ENCODE measurements at regions not wholly inside any gene's neighbourhood (a gene's known extent, or its start where the extent isn't known, plus 50 kb on each side); places are given as distances from the start of the nearest gene placed in this dataset.
"Not testable (repeated sequence)": the region's sequence is repeated elsewhere in the genome, so short reads cannot be mapped to it uniquely, and the experiment has no call there.

DNA sequence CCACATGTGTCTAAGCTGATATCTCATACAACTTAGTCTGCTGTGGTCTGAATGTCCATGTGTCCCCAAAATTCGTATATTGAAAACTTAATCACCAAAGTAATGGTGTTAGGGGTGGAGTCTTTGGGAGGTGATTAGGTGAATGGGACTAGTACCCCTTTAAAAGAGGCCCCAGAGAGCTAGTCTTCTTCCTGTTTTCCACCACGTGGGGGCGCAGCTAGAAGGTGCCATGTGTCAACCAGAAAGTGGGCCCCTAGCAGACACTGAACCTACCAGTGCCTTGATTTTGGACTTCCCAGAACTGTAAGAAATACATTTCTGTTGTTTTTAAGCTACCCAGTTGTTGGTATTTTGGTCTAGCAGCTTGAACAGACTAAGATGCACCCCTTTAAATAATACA lies 86.6 kb downstream of the ASB1 start:
- TF ChIP-seq, protein P1, sequence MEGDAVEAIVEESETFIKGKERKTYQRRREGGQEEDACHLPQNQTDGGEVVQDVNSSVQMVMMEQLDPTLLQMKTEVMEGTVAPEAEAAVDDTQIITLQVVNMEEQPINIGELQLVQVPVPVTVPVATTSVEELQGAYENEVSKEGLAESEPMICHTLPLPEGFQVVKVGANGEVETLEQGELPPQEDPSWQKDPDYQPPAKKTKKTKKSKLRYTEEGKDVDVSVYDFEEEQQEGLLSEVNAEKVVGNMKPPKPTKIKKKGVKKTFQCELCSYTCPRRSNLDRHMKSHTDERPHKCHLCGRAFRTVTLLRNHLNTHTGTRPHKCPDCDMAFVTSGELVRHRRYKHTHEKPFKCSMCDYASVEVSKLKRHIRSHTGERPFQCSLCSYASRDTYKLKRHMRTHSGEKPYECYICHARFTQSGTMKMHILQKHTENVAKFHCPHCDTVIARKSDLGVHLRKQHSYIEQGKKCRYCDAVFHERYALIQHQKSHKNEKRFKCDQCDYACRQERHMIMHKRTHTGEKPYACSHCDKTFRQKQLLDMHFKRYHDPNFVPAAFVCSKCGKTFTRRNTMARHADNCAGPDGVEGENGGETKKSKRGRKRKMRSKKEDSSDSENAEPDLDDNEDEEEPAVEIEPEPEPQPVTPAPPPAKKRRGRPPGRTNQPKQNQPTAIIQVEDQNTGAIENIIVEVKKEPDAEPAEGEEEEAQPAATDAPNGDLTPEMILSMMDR (IDR thresholded peaks at IDR 0.05; ENCODE audit: insufficient read depth, low read depth, low read length) = peak; percentile 75
- no peak overlapping the region for H3K4me3 ChIP-seq (ENCODE audit: low read depth, low read length)
- peak; percentile 66 for DNase-seq (ENCODE audit: low read depth)

GRCh38 chr2:238514024-238514423 lies 87.3 kb downstream of the ASB1 start:
- H3K4me3 ChIP-seq (ENCODE audit: low read depth, low read length); DNase-seq (ENCODE audit: low read depth): not testable (repeated sequence)

GRCh38 chr2:238515377-238515776 lies 88.7 kb downstream of the ASB1 start:
- DNase-seq (ENCODE audit: low read depth) = peak; percentile 45
- no peak overlapping the region for H3K4me3 ChIP-seq (ENCODE audit: low read depth, low read length)
- TF ChIP-seq, protein P1 (IDR thresholded peaks at IDR 0.05; ENCODE audit: insufficient read depth, low read depth, low read length) = no peak

DNA sequence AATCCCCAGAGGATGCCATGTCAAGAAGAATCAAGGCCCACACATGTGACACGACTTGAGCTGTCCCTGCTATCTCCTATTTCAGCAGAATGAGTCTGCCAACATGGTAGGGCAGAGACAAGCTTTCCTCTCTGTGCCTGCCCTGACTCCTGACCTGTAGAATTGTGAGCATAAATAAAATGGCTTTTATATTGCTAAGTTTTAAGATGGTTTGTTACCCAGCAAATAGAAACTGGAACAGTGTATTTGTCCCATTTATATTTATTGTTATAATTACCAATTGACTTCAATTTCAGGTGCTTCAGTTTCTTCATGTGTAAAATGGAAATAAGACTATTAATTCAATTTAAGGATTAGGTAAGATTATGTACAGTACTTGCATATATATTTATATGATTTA lies 90.5 kb downstream of the ASB1 start:
- DNase-seq (ENCODE audit: low read depth) = no peak
- TF ChIP-seq, protein P1 (IDR thresholded peaks at IDR 0.05; ENCODE audit: insufficient read depth, low read depth, low read length) = no peak
- no peak overlapping the region for H3K4me3 ChIP-seq (ENCODE audit: low read depth, low read length)

GRCh38 chr2:238518172-238518820 lies 91.6 kb downstream of the ASB1 start:
- peak; percentile 77 for DNase-seq (ENCODE audit: low read depth)
- H3K4me3 ChIP-seq (ENCODE audit: low read depth, low read length) = no peak overlapping the region

DNA sequence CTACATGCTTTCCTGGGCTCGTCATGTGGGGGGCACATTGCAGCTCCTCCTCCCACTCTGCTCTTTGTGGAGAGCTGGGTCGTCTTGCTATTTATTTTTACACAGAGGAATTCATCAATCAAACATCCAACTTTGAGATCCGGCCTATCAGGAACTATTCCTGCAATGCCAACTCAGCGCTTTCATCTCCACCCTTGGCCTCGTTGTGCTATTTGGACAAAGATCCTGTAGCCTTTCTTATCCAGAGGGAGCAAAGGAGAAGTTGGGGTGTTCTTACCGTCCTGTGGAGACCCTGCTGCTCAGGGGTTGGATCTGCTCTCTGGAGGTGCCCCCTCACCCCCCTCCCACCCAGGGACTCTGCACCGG lies 92.1 kb downstream of the ASB1 start:
- no peak overlapping the region for H3K4me3 ChIP-seq (ENCODE audit: low read depth, low read length)
- TF ChIP-seq, protein P1 (IDR thresholded peaks at IDR 0.05; ENCODE audit: insufficient read depth, low read depth, low read length) = no peak
- no peak for DNase-seq (ENCODE audit: low read depth)

More at GRCh38 chr2:238518172-238518820, 91.6 kb downstream of the ASB1 start:
- TF ChIP-seq, protein P1 (IDR thresholded peaks at IDR 0.05; ENCODE audit: insufficient read depth, low read depth, low read length) = no peak

DNA sequence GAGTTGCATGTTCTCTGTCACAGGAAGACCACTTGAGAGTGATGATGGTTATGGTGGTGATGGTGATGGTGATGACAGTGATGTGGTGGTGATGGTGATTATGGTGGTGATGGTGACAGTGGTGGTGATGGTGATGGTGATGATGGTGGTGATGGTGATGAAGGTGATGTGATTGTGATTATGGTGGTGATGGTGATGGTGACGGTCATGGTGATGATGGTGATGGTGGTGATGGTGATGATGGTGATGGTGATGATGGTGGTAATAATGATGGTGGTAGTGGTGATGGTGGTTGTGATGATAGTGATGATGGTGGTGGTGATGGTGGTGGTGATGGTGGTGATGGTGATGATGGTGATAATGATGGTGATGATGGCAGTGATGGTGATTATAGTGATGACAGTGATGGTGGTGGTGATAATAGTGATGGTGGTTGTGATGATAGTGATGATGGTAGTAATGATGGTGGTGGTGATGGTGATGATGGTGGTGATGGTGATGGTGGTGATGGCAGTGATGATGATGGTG lies 93.7 kb downstream of the ASB1 start:
- TF ChIP-seq, protein P1 (IDR thresholded peaks at IDR 0.05; ENCODE audit: insufficient read depth, low read depth, low read length) = no peak
- DNase-seq (ENCODE audit: low read depth) = no peak

More for the DNA sequence above, 93.7 kb downstream of the ASB1 start:
- H3K4me3 ChIP-seq (ENCODE audit: low read depth, low read length) = no peak overlapping the region

All from fibroblast of villous mesenchyme (primary cell).